OCI-LY3 (cell line): ENCODE measurements at regions not wholly inside any gene's neighbourhood (a gene's known extent, or its start where the extent isn't known, plus 50 kb on each side); places are given as distances from the start of the nearest gene placed in this dataset.

Experiments
- EZH2phosphoT487 ChIP-seq: fragments of 200-600 bp; shearing (Covaris generic); IDR thresholded peaks from 2 replicates; pipeline ENCODE4 v1.6.1; 2018; ENCODE audit warnings: antibody characterized with exemption, mixed run types, low read depth
- TF ChIP-seq, protein P1 (sequence below): fragments of 200-600, 300-600 bp; sonication (generic); IDR thresholded peaks from 2 replicates; pipeline ENCODE4 v1.5.1; 2014; ENCODE audit warnings: antibody characterized with exemption, low read length, low read depth

DNA sequence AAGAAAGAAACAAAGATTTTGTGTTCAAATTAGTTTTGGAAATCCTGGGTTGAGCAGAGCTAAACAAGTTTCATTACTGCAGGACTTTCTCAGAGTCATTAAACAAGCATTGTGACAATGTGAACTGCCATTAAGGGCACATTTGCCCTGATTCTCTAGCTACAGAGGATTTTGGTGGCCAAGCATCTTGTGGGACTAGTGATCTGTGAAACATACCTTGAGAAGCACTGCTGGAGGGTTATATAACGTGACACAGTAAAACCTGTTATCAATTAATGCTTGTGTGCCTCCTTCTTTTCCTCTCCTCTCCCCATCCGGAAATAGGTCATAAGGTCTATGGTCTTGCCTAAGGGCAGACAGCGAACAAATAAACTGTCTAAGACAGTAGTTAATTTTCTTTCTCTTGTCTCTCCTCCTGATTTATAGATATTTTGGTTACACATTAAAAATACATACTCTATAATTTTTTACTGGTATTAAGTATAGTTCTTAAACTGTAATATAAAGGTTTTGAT is 167.3 kb upstream of the NANOGP8 start:
- no peak for TF ChIP-seq EZH2phosphoT487
- TF ChIP-seq, protein P1, sequence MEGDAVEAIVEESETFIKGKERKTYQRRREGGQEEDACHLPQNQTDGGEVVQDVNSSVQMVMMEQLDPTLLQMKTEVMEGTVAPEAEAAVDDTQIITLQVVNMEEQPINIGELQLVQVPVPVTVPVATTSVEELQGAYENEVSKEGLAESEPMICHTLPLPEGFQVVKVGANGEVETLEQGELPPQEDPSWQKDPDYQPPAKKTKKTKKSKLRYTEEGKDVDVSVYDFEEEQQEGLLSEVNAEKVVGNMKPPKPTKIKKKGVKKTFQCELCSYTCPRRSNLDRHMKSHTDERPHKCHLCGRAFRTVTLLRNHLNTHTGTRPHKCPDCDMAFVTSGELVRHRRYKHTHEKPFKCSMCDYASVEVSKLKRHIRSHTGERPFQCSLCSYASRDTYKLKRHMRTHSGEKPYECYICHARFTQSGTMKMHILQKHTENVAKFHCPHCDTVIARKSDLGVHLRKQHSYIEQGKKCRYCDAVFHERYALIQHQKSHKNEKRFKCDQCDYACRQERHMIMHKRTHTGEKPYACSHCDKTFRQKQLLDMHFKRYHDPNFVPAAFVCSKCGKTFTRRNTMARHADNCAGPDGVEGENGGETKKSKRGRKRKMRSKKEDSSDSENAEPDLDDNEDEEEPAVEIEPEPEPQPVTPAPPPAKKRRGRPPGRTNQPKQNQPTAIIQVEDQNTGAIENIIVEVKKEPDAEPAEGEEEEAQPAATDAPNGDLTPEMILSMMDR = no peak
